ENCODE measurements at regions not wholly inside any gene's neighbourhood (a gene's known extent, or its start where the extent isn't known, plus 50 kb on each side); places are given as distances from the start of the nearest gene placed in this dataset.

GRCh38 chr5:155316070-155316714 lies 302.6 kb downstream of the KIF4B start:
- no peak overlapping the region for H3K4me3 ChIP-seq (ENCODE audit: low read depth, low read length)
- no peak for TF ChIP-seq CTCF (IDR thresholded peaks at IDR 0.05; ENCODE audit: borderline replicate concordance, insufficient read depth, low read depth, low read length)

DNA sequence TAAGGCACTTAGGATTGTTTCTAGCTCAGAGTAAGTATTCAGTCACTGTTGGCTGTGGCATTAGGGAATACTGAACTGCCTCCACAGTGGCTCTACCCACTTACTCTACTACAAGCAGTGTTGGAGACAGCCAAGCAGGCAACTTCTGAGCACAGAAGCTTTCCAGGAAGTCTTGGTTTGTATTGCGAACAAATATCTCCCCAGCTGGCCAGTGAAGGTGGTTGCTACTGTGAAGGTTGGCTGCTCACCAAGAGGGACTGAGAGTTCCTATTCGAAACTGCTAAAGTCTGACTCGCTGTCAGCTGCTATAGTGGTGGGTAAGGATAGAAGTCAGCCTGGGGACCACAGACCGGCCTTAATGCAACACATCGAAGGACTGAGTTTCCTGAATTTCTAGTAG lies 319.1 kb downstream of the KIF4B start:
- H3K4me3 ChIP-seq (ENCODE audit: low read depth, low read length), result no peak overlapping the region
- TF ChIP-seq CTCF (IDR thresholded peaks at IDR 0.05; ENCODE audit: borderline replicate concordance, insufficient read depth, low read depth, low read length), result no peak

DNA sequence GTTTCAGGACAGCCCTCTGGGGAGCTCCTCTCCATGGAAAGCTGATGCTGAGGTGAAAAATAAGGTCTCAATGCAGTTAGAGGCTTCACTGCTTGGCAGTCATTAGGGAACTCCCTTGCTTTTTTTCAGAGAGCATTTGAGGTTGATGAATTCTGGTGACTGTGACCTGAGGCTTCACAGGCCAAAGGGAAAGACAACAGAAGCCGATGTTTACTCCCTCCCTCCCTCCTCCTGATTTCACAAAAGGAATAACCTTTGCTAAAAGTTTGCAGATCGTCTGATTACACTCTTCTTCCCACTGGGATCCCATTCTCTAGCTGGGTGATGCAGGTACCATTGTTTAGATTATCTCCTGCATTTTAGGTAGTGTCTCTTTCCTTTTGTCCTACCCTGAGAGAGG lies 329.4 kb downstream of the KIF4B start:
- no peak for TF ChIP-seq CTCF (IDR thresholded peaks at IDR 0.05; ENCODE audit: borderline replicate concordance, insufficient read depth, low read depth, low read length)
- no peak overlapping the region for H3K4me3 ChIP-seq (ENCODE audit: low read depth, low read length)

DNA sequence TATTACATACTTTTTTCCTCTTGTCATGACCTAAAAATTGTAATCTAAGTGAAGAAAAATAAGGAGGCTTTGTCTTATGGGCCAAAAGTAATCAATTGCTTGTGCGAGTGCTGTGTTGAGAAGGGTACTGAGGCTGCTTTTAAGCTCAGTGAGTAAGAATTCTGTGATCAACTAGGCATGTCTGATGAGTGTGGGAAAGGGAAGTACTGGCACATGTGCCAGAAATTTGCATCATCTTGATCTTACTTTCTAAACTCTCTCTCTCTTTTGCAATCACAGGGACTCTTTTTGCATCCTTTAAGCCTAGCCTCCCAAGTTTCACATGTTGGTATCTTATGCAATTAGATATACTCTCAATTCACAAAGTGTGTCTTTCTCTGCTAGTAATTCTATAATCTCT lies 329.9 kb downstream of the KIF4B start:
- H3K4me3 ChIP-seq (ENCODE audit: low read depth, low read length), result no peak overlapping the region
- TF ChIP-seq CTCF (IDR thresholded peaks at IDR 0.05; ENCODE audit: borderline replicate concordance, insufficient read depth, low read depth, low read length), result no peak

DNA sequence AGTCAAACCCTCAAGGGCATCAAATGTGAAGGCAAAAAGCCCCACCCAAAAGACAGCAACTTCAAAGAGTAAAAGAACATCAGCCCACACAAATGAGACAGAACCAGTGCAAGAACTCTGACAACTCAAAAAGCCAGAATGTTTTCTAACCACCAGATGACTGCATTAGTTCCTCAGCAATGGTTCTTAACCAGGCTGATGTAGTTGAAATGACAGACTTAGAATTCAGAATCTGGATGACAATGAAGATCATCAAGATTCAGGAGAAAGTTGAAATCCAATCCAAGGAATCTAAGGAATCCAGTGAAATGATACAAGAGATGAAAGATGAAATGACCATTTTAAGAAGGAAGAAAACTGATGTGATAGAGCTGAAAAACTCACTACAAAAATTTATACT lies 339.7 kb downstream of the KIF4B start:
- TF ChIP-seq CTCF (IDR thresholded peaks at IDR 0.05; ENCODE audit: borderline replicate concordance, insufficient read depth, low read depth, low read length), result no peak

DNA sequence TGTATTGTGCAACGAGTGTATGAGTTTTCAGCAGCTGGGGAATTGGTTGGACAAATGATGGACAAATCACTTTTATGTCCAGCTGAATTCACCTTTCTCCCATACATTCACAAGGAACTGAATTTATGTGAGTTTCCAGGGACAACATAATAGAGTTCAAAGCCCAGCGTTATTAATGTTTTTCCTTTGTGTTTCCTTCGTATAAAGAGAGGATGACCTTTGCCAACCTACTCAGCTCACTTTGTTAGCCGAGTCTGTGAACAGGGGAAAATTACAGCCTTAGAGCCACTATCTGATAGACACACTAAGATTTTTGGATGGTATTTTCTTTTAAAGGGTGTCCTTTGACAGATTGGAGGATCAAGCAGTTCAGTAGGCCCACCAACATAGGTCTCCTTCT lies 352.5 kb downstream of the KIF4B start:
- no peak overlapping the region for H3K4me3 ChIP-seq (ENCODE audit: low read depth, low read length)
- TF ChIP-seq CTCF (IDR thresholded peaks at IDR 0.05; ENCODE audit: borderline replicate concordance, insufficient read depth, low read depth, low read length), result no peak

More for the DNA sequence above, 339.7 kb downstream of the KIF4B start:
- no peak overlapping the region for H3K4me3 ChIP-seq (ENCODE audit: low read depth, low read length)

- H3K4me3 ChIP-seq (ENCODE audit: low read depth, low read length), result no peak overlapping the region
- TF ChIP-seq CTCF (IDR thresholded peaks at IDR 0.05; ENCODE audit: borderline replicate concordance, insufficient read depth, low read depth, low read length), result no peak
Observed at GRCh38 chr5:155367841-155368240, 354.3 kb downstream of the KIF4B start.

Measured in GM12875 (cell line).